Activated CD8-positive, alpha-beta memory T cell treated with anti-CD3 and anti-CD28 coated beads for 36 hours (primary cell): ENCODE measurements at regions not wholly inside any gene's neighbourhood (a gene's known extent, or its start where the extent isn't known, plus 50 kb on each side); places are given as distances from the start of the nearest gene placed in this dataset.
"Not testable (repeated sequence)": the region's sequence is repeated elsewhere in the genome, so short reads cannot be mapped to it uniquely, and the experiment has no call there.

Experiments
- CTCF ChIA-PET: fragments of 350-600 bp; sonication (Branson Sonifier 250); formaldehyde crosslinking; loops from one replicate; lab custom pipeline; 2021; ENCODE audit warnings: antibody characterized with exemption; lab: Charles Lee
- POLR2A ChIA-PET: fragments of 350-600 bp; sonication (Branson Sonifier 250); formaldehyde crosslinking; loops from one replicate; lab custom pipeline; 2021; ENCODE audit warnings: antibody characterized with exemption; lab: Charles Lee

GRCh38 chr18:76722224-76723061 is 99.9 kb upstream of the ZNF236 start:
- ChIA-PET POLR2A (no interaction called here), CTCF (interaction anchor here (1.4 kb wide), 1 partner anchor 12 kb away, joined by 6 read pairs; no protein-coding TSS in a partner anchor)

- ChIA-PET CTCF (interaction anchor here (0.6 to 1.4 kb wide), 4 partner anchors 11 to 102 kb away, joined by 3 to 6 read pairs (median 4); no protein-coding TSS in a partner anchor), POLR2A (no interaction called here)
Measured at GRCh38 chr18:76721207-76721996, 101.0 kb upstream of the ZNF236 start.

GRCh38 chr18:76720683-76721082 is 101.7 kb upstream of the ZNF236 start:
- ChIA-PET CTCF (interaction anchor here (0.6 to 0.9 kb wide), 3 partner anchors 11 to 103 kb away, joined by 3 to 4 read pairs (median 3); no protein-coding TSS in a partner anchor), POLR2A (no interaction called here)

- ChIA-PET POLR2A (no interaction called here), CTCF (no interaction called here)
Measured at GRCh38 chr18:76715012-76715610, 107.2 kb upstream of the ZNF236 start.

GRCh38 chr18:76713432-76713831 is 108.9 kb upstream of the ZNF236 start:
- CTCF ChIA-PET: no interaction called here
- POLR2A ChIA-PET: no interaction called here

- ChIA-PET CTCF (no interaction called here), POLR2A (no interaction called here)
Measured at GRCh38 chr18:76712511-76713140, 109.7 kb upstream of the ZNF236 start.

GRCh38 chr18:76710646-76711520 is 111.5 kb upstream of the ZNF236 start:
- ChIA-PET CTCF (interaction anchor here (0.8 to 4.3 kb wide), 3 partner anchors 10 to 320 kb away, joined by 3 to 56 read pairs (median 7); no protein-coding TSS in a partner anchor), POLR2A (no interaction called here)

- ChIA-PET CTCF (interaction anchor here (0.6 to 4.3 kb wide), 8 partner anchors 9 to 319 kb away, joined by 3 to 56 read pairs (median 6); no protein-coding TSS in a partner anchor), POLR2A (no interaction called here)
Measured at GRCh38 chr18:76709659-76710645, 112.4 kb upstream of the ZNF236 start.

- ChIA-PET CTCF (interaction anchor here (1.0 to 4.3 kb wide), 4 partner anchors 12 to 310 kb away, joined by 3 to 56 read pairs (median 8); no protein-coding TSS in a partner anchor), POLR2A (no interaction called here)
Measured at GRCh38 chr18:76708722-76709353, 113.5 kb upstream of the ZNF236 start.

GRCh38 chr18:76708071-76708721 is 114.2 kb upstream of the ZNF236 start:
- ChIA-PET POLR2A (no interaction called here), CTCF (interaction anchor here (4.3 kb wide), 1 partner anchor 309 kb away, joined by 56 read pairs; no protein-coding TSS in a partner anchor)

- POLR2A ChIA-PET: no interaction called here
- CTCF ChIA-PET: interaction anchor here (0.5 to 4.3 kb wide), 2 partner anchors 309 to 1188 kb away, joined by 3 to 56 read pairs; no protein-coding TSS in a partner anchor
Measured at GRCh38 chr18:76707534-76707933, 114.8 kb upstream of the ZNF236 start.

GRCh38 chr18:76704589-76704988 is 117.8 kb upstream of the ZNF236 start:
- CTCF ChIA-PET: interaction anchor here (1.2 kb wide), 1 partner anchor 303 kb away, joined by 5 read pairs; no protein-coding TSS in a partner anchor
- POLR2A ChIA-PET: not testable (repeated sequence)

- CTCF ChIA-PET: interaction anchor here (0.6 kb wide), 2 partner anchors 13 kb away, joined by 3 to 5 read pairs; no protein-coding TSS in a partner anchor
Measured at GRCh38 chr18:76699923-76700322, 122.4 kb upstream of the ZNF236 start.

GRCh38 chr18:76697441-76697901 is 124.9 kb upstream of the ZNF236 start:
- ChIA-PET CTCF (no interaction called here), POLR2A (no interaction called here)

More at GRCh38 chr18:76699923-76700322, 122.4 kb upstream of the ZNF236 start:
- POLR2A ChIA-PET: no interaction called here

- POLR2A ChIA-PET: no interaction called here
- CTCF ChIA-PET: no interaction called here
Measured at GRCh38 chr18:76691800-76692199, 130.6 kb upstream of the ZNF236 start.
